Stomach (tissue), 8 donors: ENCODE measurements at regions not wholly inside any gene's neighbourhood (a gene's known extent, or its start where the extent isn't known, plus 50 kb on each side); places are given as distances from the start of the nearest gene placed in this dataset.
"Not testable (repeated sequence)": the region's sequence is repeated elsewhere in the genome, so short reads cannot be mapped to it uniquely, and the experiment has no call there.

Experiments
- DNase-seq, 2 donors: peaks; one replicate each; pipeline versions ENCODE4 v3.0.0 to v3.0.0-alpha.2; 2013 to 2019
- H3K27ac ChIP-seq, 5 donors: fragments of 200-600 bp in 4 of 5; sonication (generic) in 4 of 5; one replicate each; pipeline ENCODE4 v1.5.1; 2013 to 2019; ENCODE audit warnings: mild to moderate bottlenecking in 1 of 5, moderate library complexity in 1 of 5
- H3K27me3 ChIP-seq, 3 donors: fragments of 200-600 bp; sonication (generic); one replicate each; pipeline ENCODE4 v1.5.1; 2017 to 2019; ENCODE audit warnings: mixed run types in 1 of 3
- H3K36me3 ChIP-seq, 4 donors: fragments of 200-600 bp; sonication (generic); 1 replicate in 3 of 4; 2 replicates in 1 of 4; pipeline ENCODE4 v1.5.1; 2016 to 2019
- H3K4me1 ChIP-seq, 4 donors: fragments of 200-600 bp; sonication (generic); one replicate each; pipeline ENCODE4 v1.5.1; 2016 to 2019
- H3K4me3 ChIP-seq, 4 donors: fragments of 200-600 bp; sonication (generic) in 3 of 4; one replicate each; pipeline ENCODE4 v1.5.1; 2016 to 2019; ENCODE audit warnings: mild to moderate bottlenecking in 1 of 4
- H3K9me3 ChIP-seq, 4 donors: fragments of 200-600 bp; sonication (generic); one replicate each; pipeline ENCODE4 v1.5.1; 2016 to 2019
- EP300 ChIP-seq: sonication (generic); formaldehyde crosslinking; IDR thresholded peaks from one replicate; pipeline ENCODE4 v1.6.1; 2017; ENCODE audit warnings: antibody characterized with exemption
- POLR2A ChIP-seq, 4 donors: fragments of 450-650 bp; IDR thresholded peaks; one replicate each; pipeline ENCODE4 v1.6.1; 2016; ENCODE audit warnings: antibody characterized with exemption in 4 of 4, control low read depth in 2 of 4, mild to moderate bottlenecking in 1 of 4, moderate library complexity in 1 of 4
- POLR2AphosphoS5 ChIP-seq, 3 donors: sonication (generic); formaldehyde crosslinking; IDR thresholded peaks; one replicate each; pipeline ENCODE4 v1.6.1; 2016; ENCODE audit warnings: antibody characterized with exemption in 3 of 3
- WGBS, 5 donors: extraction: QIAGEN DNeasy Blood & Tissue Kit in 3 of 5; methylation state at CpG; one replicate each; pipeline versions ENCODE4 v1.1.5 to v1.1.7; 2013 to 2018; 5-methylcytosine and 5-hydroxymethylcytosine counted together
- intact Hi-C: fragments of 100-400 bp; cut with DNase I; formaldehyde crosslinking; loops from one replicate; pipeline ENCODE4 v1.15.1; 2023; ENCODE audit warnings: low total_unique reads
- TF ChIP-seq, protein P1 (sequence below), 7 experiments: fragments of 450-650 bp in 4 of 7; fragments of 200-600 bp in 3 of 7; sonication (generic) in 3 of 7; IDR thresholded peaks; one replicate each; pipeline ENCODE4 v1.5.1; 2016 to 2019; ENCODE audit warnings: antibody characterized with exemption in 7 of 7, control low read depth in 2 of 7, mild to moderate bottlenecking in 1 of 7
- donor health status: healthy with polysubstance abuse.
- donor health status: Bipolar disorder and iron deficiency.
- donor health status: healthy.

DNA sequence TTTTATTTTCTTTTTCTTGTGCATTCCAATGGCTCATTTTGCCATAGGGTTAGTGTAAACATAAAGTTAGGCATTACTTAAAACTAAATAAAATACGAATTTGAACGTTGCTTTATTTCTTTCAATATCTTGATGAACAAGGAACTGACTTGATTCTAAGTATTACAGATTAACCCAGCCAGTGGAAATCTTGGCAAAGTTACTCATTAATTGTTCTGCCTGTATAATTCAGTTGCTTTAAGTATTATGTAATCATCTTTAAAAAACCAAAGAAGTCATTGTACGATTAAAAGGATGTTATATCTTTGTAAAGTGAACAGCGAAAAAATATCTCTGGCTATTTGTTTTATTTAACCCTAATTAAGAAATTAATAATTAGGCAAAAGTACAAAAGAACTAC is 737.9 kb upstream of the BCHE start:
- no peak for DNase-seq
- no peak for TF ChIP-seq POLR2AphosphoS5 (IDR thresholded peaks at IDR 0.05)
- TF ChIP-seq, protein P1, sequence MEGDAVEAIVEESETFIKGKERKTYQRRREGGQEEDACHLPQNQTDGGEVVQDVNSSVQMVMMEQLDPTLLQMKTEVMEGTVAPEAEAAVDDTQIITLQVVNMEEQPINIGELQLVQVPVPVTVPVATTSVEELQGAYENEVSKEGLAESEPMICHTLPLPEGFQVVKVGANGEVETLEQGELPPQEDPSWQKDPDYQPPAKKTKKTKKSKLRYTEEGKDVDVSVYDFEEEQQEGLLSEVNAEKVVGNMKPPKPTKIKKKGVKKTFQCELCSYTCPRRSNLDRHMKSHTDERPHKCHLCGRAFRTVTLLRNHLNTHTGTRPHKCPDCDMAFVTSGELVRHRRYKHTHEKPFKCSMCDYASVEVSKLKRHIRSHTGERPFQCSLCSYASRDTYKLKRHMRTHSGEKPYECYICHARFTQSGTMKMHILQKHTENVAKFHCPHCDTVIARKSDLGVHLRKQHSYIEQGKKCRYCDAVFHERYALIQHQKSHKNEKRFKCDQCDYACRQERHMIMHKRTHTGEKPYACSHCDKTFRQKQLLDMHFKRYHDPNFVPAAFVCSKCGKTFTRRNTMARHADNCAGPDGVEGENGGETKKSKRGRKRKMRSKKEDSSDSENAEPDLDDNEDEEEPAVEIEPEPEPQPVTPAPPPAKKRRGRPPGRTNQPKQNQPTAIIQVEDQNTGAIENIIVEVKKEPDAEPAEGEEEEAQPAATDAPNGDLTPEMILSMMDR (IDR thresholded peaks at IDR 0.05): no peak
- no peak for TF ChIP-seq POLR2A (IDR thresholded peaks at IDR 0.05)
- no peak for TF ChIP-seq EP300
- H3K27ac ChIP-seq: no peak overlapping the region
- H3K4me3 ChIP-seq: no peak overlapping the region
- intact Hi-C loops: no loop called here
- 47 to 65% (median 57%) methylated on average over 4 of the region's 4 CpGs for WGBS, 5 donors
- no peaks in the 10 kb centered on the region for H3K27me3 ChIP-seq
- H3K36me3 ChIP-seq: no peaks in the 10 kb centered on the region
- no peaks in the 10 kb centered on the region for H3K4me1 ChIP-seq
- H3K9me3 ChIP-seq: peaks cover 0 to 8% (median 2%) of the 10 kb centered on the region in 4 donors

DNA sequence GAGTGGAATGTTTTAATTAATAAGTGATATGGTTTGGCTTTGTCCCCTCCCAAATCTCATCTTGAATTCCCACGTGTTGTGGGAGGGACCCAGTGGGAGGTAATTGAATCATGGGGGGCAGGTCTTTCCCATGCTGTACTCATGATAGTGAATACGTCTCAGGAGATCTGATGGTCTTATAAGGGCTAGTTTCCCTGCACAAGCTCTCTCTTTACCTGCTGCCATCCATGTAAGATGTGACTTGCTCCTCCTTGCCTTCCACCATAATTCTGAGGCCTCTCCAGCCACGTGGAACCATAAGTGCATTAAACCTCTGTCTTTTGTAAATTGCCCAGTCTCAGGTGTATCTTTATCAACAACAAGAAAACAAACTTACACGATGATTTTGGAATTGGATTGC is 734.5 kb upstream of the BCHE start:
- H3K36me3 ChIP-seq, H3K9me3 ChIP-seq, H3K27ac ChIP-seq, DNase-seq, intact Hi-C loops, H3K4me3 ChIP-seq, H3K4me1 ChIP-seq, H3K27me3 ChIP-seq: not testable (repeated sequence)
- 63 to 73% (median 65%) methylated on average over 4 of the region's 4 CpGs for WGBS, 5 donors

DNA sequence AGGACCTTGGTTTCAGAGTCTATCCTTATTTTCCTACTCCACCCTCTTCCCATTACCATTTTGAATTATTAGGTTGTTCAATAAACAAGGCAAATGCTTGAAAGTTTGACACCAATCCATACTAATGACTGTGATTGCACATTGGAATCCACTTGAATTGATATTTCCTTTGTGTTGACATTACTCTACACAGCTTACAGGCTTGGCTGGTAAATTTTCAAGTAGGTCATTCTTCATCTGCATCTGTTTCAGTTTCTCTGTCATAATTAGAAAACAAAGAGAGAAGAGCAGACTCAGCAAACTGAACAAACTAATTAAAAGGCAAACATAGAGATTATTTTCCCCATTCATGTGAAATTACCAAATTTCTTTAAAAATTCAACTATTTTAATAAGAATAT is 732.9 kb upstream of the BCHE start:
- Histone ChIP-seq H3K4me3 (no peak overlapping the region), H3K36me3 (no peaks in the 10 kb centered on the region), H3K27me3 (no peaks in the 10 kb centered on the region), H3K27ac (no peak overlapping the region), H3K9me3 (peaks cover 0 to 8% (median 2%) of the 10 kb centered on the region in 4 donors), H3K4me1 (no peaks in the 10 kb centered on the region)
- DNase-seq: no peak
- intact Hi-C loops: no loop called here
- TF ChIP-seq EP300 (no peak), POLR2A (IDR thresholded peaks at IDR 0.05) (no peak), POLR2AphosphoS5 (IDR thresholded peaks at IDR 0.05) (no peak)
- TF ChIP-seq, protein P1 (IDR thresholded peaks at IDR 0.05): no peak

DNA sequence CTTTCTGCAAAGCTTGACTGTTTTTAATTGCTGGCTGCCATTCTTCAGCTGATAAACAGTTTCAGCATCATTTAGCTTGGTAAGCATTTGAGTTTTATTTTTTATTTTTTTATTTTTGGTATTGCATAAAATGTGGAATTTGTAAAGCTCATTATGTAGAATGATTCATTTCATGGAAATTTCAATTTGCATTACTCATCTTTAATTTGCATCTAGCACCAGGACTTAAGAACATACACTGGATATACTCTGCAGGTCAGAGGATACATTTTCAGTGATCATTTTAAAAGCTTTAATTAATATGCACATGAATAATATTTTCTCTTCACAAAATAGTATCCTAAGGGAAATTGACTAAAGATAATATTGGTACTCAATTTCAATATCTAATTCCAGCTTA is 732.4 kb upstream of the BCHE start:
- Histone ChIP-seq H3K27ac (no peak overlapping the region), H3K4me3 (no peak overlapping the region), H3K9me3 (peaks cover 0 to 8% (median 2%) of the 10 kb centered on the region in 4 donors), H3K36me3 (no peaks in the 10 kb centered on the region), H3K27me3 (no peaks in the 10 kb centered on the region), H3K4me1 (no peaks in the 10 kb centered on the region)
- DNase-seq: no peak
- intact Hi-C loops: no loop called here
- TF ChIP-seq, protein P1 (IDR thresholded peaks at IDR 0.05): no peak
- TF ChIP-seq POLR2A (IDR thresholded peaks at IDR 0.05) (no peak), POLR2AphosphoS5 (IDR thresholded peaks at IDR 0.05) (no peak), EP300 (no peak)

DNA sequence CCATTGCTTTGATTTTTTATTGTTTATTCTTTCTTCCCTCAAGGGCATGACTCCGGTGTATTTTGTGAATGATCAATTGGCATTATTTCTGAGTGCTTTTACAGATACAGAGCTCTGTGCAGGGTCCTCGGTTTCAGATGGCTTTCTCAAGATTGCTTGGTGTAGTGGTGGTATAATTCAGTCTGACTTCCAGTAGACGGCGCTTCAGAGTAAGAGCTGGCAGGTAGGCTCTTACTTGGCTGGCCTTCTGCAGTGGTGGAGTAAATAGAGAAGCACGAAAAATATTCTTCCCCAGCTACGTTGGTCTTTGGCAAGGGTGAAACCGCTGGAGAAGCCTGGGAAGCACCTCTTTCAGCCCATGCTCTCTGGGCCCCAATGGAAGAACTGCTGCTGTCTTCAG is 723.0 kb upstream of the BCHE start:
- H3K27ac ChIP-seq: no peak overlapping the region
- no peak for DNase-seq
- H3K4me1 ChIP-seq: no peaks in the 10 kb centered on the region
- no peak overlapping the region for H3K4me3 ChIP-seq
- H3K9me3 ChIP-seq: no peaks in the 10 kb centered on the region
- intact Hi-C loops: no loop called here
- WGBS, 5 donors: 51 to 69% (median 61%) methylated on average over 7 of the region's 7 CpGs
- H3K36me3 ChIP-seq: no peaks in the 10 kb centered on the region
- TF ChIP-seq POLR2A (IDR thresholded peaks at IDR 0.05): no peak
- no peak for TF ChIP-seq POLR2AphosphoS5 (IDR thresholded peaks at IDR 0.05)
- TF ChIP-seq, protein P1 (IDR thresholded peaks at IDR 0.05): no peak
- TF ChIP-seq EP300: no peak
- H3K27me3 ChIP-seq: no peaks in the 10 kb centered on the region
